ENCODE measurements at regions not wholly inside any gene's neighbourhood (a gene's known extent, or its start where the extent isn't known, plus 50 kb on each side); places are given as distances from the start of the nearest gene placed in this dataset.

- no peak for DNase-seq (ENCODE audit: low read depth in 2 of 2)
Measured at GRCh38 chr22:48179571-48180546, 1417.4 kb downstream of the TBC1D22A start.

- no peak for DNase-seq (ENCODE audit: low read depth in 2 of 2)
Measured at GRCh38 chr22:48178536-48178935, 1416.1 kb downstream of the TBC1D22A start.

GRCh38 chr22:48177631-48178030 lies 1415.2 kb downstream of the TBC1D22A start:
- DNase-seq (ENCODE audit: low read depth in 2 of 2), result no peak

- no peak for DNase-seq (ENCODE audit: low read depth in 2 of 2)
Measured at GRCh38 chr22:48175721-48176120, 1413.3 kb downstream of the TBC1D22A start.

GRCh38 chr22:48173773-48174160 lies 1411.3 kb downstream of the TBC1D22A start:
- no peak for DNase-seq (ENCODE audit: low read depth in 2 of 2)

DNA sequence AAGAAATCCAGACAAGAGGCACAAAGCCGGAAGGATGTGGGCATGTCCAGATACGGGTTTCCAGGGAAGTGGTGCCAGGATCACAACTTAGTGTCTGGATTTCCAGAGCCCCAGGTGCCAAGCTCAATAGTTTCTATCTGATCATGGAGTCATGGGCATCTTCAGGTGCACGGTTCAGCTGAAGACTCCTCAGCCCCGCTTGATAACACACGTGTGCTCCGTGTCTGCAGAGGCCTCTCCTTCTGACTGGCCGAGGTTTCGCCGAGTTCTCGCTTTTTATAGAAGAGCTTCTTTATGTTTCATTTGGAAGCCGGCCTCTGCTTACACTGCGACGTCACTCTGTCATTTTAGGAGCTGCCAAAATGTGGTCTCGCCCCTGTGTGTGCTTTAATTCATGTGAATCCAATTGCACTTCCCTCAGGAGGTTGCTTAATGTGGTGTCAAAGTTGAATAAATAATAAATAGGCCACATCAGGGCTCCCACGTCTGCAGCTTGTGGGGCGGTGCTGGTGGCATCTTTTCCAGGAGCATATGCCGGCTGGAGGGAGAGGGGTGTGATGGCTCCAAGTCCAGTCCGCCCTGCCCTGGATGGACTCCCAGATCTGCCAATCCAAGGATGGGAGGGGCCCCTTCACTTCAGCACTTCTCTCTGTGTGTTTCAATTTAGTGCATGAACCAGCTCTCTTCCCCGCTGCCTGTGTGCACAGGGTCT lies 1410.8 kb downstream of the TBC1D22A start:
- no peak for DNase-seq (ENCODE audit: low read depth in 2 of 2)

- DNase-seq (ENCODE audit: low read depth in 2 of 2), result no peak
Measured at GRCh38 chr22:48171271-48171691, 1408.8 kb downstream of the TBC1D22A start.

DNA sequence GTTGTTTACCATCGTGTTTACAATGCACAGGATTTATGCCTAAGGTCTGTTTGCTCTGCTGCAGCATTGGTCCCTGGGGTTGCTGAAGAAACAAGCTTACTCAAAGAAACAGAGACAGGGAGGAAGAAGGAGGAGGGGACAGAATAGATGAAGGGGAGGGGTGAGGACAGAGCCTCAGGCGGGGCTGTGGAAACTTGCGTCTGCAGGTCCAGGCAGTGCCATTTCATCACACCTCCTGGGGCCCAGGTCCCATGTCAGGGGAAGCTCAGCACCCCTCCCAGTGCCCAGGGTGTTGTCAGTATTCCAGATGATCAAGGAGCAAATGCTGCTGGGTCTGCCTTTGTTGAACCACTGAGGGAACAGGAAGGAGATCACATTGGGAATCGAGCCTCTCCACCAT lies 1406.8 kb downstream of the TBC1D22A start:
- no peak for DNase-seq (ENCODE audit: low read depth in 2 of 2)

GRCh38 chr22:48167238-48167637 lies 1404.8 kb downstream of the TBC1D22A start:
- no peak for DNase-seq (ENCODE audit: low read depth in 2 of 2)

GRCh38 chr22:48161298-48161697 lies 1398.8 kb downstream of the TBC1D22A start:
- DNase-seq (ENCODE audit: low read depth in 2 of 2), result no peak

DNA sequence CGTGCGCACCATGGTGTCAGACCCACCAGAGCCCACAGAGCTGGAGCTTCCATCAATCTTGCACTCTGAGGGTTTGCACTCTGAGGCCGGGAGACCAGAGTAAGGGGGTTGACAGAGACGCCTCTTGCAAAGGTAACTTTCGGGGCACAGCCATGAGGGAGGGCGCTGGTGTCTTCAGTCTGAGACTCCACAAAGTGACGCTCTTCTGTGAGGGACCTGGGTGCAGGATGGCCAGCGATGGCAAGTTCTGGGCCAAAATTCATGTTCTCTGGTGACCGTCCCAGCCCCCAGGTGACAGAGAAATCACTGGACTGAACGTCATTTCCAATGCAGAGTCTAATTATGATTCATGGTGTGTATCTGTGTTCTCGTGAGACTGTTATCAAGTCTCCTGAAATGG lies 1395.2 kb downstream of the TBC1D22A start:
- no peak for DNase-seq (ENCODE audit: low read depth in 2 of 2)

DNA sequence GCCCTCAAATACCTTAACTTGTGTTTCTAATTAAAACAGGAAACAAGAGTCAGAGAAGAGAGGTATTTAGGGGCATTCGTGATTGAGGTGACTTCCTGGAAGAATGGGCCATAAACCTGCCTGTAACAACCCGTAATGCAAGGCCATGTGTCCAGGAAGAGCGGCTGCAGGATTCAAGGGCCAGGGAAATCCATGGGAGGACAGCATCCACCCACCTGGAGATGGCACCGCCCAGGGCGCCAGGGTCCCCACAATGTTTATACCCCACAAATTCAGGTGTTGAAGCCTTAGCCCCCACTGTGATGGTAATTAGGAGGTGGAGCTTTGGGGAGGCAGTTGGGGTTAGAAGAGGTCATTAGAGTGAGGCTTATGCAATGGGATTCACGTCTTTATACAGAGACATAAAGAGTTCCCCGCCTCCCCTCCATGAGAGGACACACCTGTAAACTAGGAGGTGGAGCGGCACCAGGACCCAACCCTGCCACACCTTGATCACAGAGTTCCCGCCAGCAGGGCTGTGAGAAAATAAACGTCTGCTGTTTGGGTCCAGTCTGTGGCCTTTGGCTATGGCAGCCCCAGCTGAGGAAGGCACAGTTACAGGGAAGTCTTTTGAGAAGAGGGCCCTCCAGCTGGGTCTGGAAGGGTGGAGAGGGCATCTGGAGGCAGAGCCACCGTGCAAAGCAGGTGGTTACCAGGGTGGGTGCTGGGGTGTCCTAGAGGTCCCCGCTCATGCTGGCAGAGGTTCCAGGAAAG lies 1394.3 kb downstream of the TBC1D22A start:
- DNase-seq (ENCODE audit: low read depth in 2 of 2), result no peak

- DNase-seq (ENCODE audit: low read depth in 2 of 2), result no peak
Measured at GRCh38 chr22:48155446-48155845, 1393.0 kb downstream of the TBC1D22A start.

DNA sequence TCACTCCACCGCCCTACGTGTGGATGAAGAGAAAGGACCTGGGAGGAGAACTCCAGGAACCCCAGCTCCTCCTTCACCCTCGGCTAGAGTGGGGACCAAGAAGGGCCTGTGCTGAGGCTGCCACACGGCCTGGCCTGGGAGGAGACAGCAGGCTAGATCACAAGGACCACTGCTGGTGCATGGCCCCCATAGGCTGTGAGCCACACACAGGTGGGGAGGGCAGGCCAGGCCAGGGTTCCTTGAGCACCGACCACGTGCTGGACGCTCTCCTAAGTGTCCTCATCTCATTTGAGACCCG lies 1392.4 kb downstream of the TBC1D22A start:
- DNase-seq (ENCODE audit: low read depth in 2 of 2), result no peak

DNA sequence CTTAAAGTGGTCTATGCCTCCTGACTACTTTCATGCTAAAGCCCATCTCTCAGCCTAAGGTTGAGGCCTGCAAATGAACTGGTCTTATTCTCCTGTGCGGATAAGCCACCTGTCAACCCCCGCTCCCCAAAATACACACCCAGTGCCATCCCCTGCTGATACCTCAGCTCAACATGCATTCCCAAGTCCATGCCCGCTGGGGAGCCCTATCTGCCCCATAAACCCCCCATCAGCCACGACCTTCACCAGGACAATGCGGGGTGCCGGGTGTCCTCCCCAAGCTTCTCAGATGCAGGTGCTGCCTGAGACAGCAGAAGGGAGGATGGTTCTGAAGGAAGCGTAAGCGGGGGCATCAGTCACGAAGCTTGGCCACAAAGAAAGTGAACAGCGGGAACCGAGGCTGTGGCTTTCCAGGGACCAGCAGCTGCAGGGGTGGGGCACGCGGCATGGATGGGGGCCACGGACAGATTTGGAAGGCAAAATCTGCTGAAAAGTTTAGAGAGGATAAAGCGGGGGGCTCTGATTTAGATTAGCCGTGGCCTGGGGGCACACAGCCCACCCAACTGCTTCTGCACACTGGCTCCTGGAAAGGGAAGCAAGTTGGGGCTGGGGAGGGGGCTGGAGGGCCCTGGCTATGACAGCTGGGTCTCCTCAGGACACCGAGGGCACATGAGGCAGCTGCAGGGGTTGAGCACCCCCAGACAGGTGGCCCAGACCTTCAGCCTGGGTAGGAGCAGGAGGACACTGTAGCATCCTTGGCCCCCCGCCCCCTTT lies 1391.9 kb downstream of the TBC1D22A start:
- no peak for DNase-seq (ENCODE audit: low read depth in 2 of 2)

GRCh38 chr22:48153726-48154125 lies 1391.3 kb downstream of the TBC1D22A start:
- DNase-seq (ENCODE audit: low read depth in 2 of 2), result no peak

GRCh38 chr22:48152916-48153315 lies 1390.5 kb downstream of the TBC1D22A start:
- no peak for DNase-seq (ENCODE audit: low read depth in 2 of 2)

DNA sequence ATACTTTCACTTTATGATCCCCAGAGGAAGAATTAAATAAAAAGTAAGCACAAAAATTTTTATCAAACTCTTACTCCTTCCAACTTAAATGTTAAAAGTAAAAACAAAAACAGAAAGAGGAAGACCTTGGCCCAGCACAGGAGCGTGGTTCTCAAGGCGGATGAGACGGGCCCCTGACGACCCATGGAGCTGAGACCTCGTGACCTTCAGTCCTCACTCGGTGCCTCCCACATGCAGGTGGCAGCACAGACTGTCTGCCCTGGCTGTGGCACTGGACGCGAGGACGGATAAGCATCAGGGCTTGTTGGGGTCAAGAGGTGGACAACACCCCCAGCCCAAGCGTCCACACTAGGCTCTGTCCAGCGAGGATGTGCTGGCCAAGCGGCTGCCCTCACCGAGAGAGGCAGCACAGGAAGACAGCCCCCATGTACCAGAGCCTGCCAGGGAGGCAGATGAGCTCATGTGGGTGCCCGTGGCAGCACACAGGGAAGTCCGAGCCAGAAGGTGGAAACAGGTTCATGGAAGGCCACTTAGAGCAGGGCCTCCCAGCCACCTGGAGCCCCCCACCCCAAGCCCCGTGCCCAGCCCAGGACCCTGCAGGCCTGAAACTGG lies 1389.8 kb downstream of the TBC1D22A start:
- DNase-seq (ENCODE audit: low read depth in 2 of 2), result no peak

GRCh38 chr22:48151641-48152040 lies 1389.2 kb downstream of the TBC1D22A start:
- DNase-seq (ENCODE audit: low read depth in 2 of 2), result no peak

GRCh38 chr22:48147831-48148230 lies 1385.4 kb downstream of the TBC1D22A start:
- no peak for DNase-seq (ENCODE audit: low read depth in 2 of 2)

- no peak for DNase-seq (ENCODE audit: low read depth in 2 of 2)
Measured at GRCh38 chr22:48147404-48147803, 1385.0 kb downstream of the TBC1D22A start.
